RWPE1 (cell line): ENCODE measurements at regions not wholly inside any gene's neighbourhood (a gene's known extent, or its start where the extent isn't known, plus 50 kb on each side); places are given as distances from the start of the nearest gene placed in this dataset.

Source experiments
- CTCF ChIA-PET: fragments of 350-600 bp; sonication (Branson Sonifier 250); formaldehyde crosslinking; extraction: SDS; loops from one replicate; lab custom pipeline; 2021; lab: Yijun Ruan, JAX
- POLR2A ChIA-PET: fragments of 400-600 bp; formaldehyde crosslinking; extraction: SDS; loops from one replicate; lab custom pipeline; 2020; ENCODE audit warnings: antibody characterized with exemption; ENCODE audit not compliant: low non-redundant PET; lab: Yijun Ruan, JAX
- DNase-seq: peaks from one replicate; pipeline ENCODE4 v3.0.0; 2012; ENCODE audit warnings: low spot score
- H3K27ac ChIP-seq: fragments of 450-650 bp; 2 replicates; pipeline ENCODE4 v1.5.1; 2017
- CTCF ChIP-seq: fragments of 450-650 bp; conservative IDR thresholded peaks from 2 replicates; pipeline ENCODE4 v1.5.1; 2017; ENCODE audit warnings: low read depth, mild to moderate bottlenecking

GRCh38 chr3:144197582-144197981 is 226.0 kb downstream of the DIPK2A start:
- DNase-seq, result no peak
- TF ChIP-seq CTCF, result no peak
- POLR2A ChIA-PET, result no interaction called here
- CTCF ChIA-PET, result no interaction called here
- no peak overlapping the region for H3K27ac ChIP-seq

- no peak for TF ChIP-seq CTCF
- H3K27ac ChIP-seq, result no peak overlapping the region
- ChIA-PET CTCF (no interaction called here), POLR2A (no interaction called here)
- DNase-seq, result no peak
Measured at GRCh38 chr3:144200004-144200403, 228.4 kb downstream of the DIPK2A start.

- H3K27ac ChIP-seq, result no peak overlapping the region
- ChIA-PET CTCF (no interaction called here), POLR2A (no interaction called here)
- TF ChIP-seq CTCF, result no peak
- no peak for DNase-seq
Measured at GRCh38 chr3:144200466-144200865, 228.8 kb downstream of the DIPK2A start.

- ChIA-PET POLR2A (no interaction called here), CTCF (no interaction called here)
- no peak for DNase-seq
- no peak for TF ChIP-seq CTCF
- no peak overlapping the region for H3K27ac ChIP-seq
Measured at GRCh38 chr3:144221761-144222160, 250.1 kb downstream of the DIPK2A start.

GRCh38 chr3:144229330-144229729 is 257.7 kb downstream of the DIPK2A start:
- no peak overlapping the region for H3K27ac ChIP-seq
- no peak for DNase-seq
- POLR2A ChIA-PET, result no interaction called here
- TF ChIP-seq CTCF, result no peak
- CTCF ChIA-PET, result interaction anchor here (0.8 kb wide), 1 partner anchor 333 kb away, joined by 4 read pairs; no protein-coding TSS in a partner anchor

GRCh38 chr3:144229953-144230352 is 258.3 kb downstream of the DIPK2A start:
- no peak for TF ChIP-seq CTCF
- POLR2A ChIA-PET, result no interaction called here

GRCh38 chr3:144235489-144235888 is 263.9 kb downstream of the DIPK2A start:
- POLR2A ChIA-PET, result no interaction called here
- H3K27ac ChIP-seq, result no peak overlapping the region
- no peak for DNase-seq
- CTCF ChIA-PET, result no interaction called here
- no peak for TF ChIP-seq CTCF

More at GRCh38 chr3:144229953-144230352, 258.3 kb downstream of the DIPK2A start:
- H3K27ac ChIP-seq, result no peak overlapping the region
- CTCF ChIA-PET, result no interaction called here
- no peak for DNase-seq
